Astrocyte (in vitro differentiated cells and primary cell): ENCODE measurements at regions not wholly inside any gene's neighbourhood (a gene's known extent, or its start where the extent isn't known, plus 50 kb on each side); places are given as distances from the start of the nearest gene placed in this dataset.

Experiments
- DNase-seq: peaks from one replicate; pipeline ENCODE4 v3.0.0-alpha.2; 2010; ENCODE audit warnings: low read depth
- FAIRE-seq: peaks from 2 replicates; lab custom pipeline; 2011; peaks lifted over from hg19 to GRCh38; lab: Jason Lieb, UNC
- H2AFZ ChIP-seq: 2 replicates; pipeline ENCODE4 v1.6.0; 2012; ENCODE audit warnings: low read depth, low read length, inconsistent platforms
- H3K27ac ChIP-seq: 2 replicates; pipeline ENCODE4 v1.5.1; 2011; ENCODE audit warnings: low read depth, low read length, inconsistent platforms
- H3K27me3 ChIP-seq: 2 replicates; pipeline ENCODE4 v1.6.0; 2011; ENCODE audit warnings: low read length, inconsistent platforms; ENCODE audit not compliant: insufficient read depth
- H3K36me3 ChIP-seq: 2 replicates; pipeline ENCODE4 v1.5.1; 2011; ENCODE audit warnings: low read length, inconsistent platforms; ENCODE audit not compliant: insufficient read depth
- H3K4me1 ChIP-seq: 2 replicates; pipeline ENCODE4 v1.5.1; 2011; ENCODE audit warnings: low read length, inconsistent platforms; ENCODE audit not compliant: insufficient read depth
- H3K4me2 ChIP-seq: 2 replicates; pipeline ENCODE4 v1.6.0; 2012; ENCODE audit warnings: low read length, inconsistent platforms
- H3K4me3 ChIP-seq: 2 replicates; pipeline ENCODE4 v1.5.1; 2011; ENCODE audit warnings: low read depth, mild to moderate bottlenecking, low read length, inconsistent platforms; ENCODE audit not compliant: insufficient read depth
- H3K79me2 ChIP-seq: 2 replicates; pipeline ENCODE4 v1.6.0; 2012; ENCODE audit warnings: mild to moderate bottlenecking, low read length, inconsistent platforms; ENCODE audit not compliant: insufficient read depth
- H3K9ac ChIP-seq: 2 replicates; pipeline ENCODE4 v1.6.0; 2012; ENCODE audit warnings: mild to moderate bottlenecking, low read length, inconsistent platforms
- H3K9me3 ChIP-seq: 2 replicates; pipeline ENCODE4 v1.5.1; 2012; ENCODE audit warnings: low read depth, mild to moderate bottlenecking, low read length, inconsistent platforms; ENCODE audit not compliant: insufficient read depth
- H4K20me1 ChIP-seq: 2 replicates; pipeline ENCODE4 v1.6.0; 2012; ENCODE audit warnings: low read length, inconsistent platforms; ENCODE audit not compliant: insufficient read depth
- H3K27ac Mint-ChIP-seq: one replicate; pipeline ENCODE4 v1.8.0; 2021; ENCODE audit warnings: mild to moderate bottlenecking, mixed read lengths; ENCODE audit not compliant: unreplicated experiment
- H3K27me3 Mint-ChIP-seq: one replicate; pipeline ENCODE4 v1.8.0; 2021; ENCODE audit warnings: low read depth, mixed read lengths; ENCODE audit not compliant: unreplicated experiment
- H3K36me3 Mint-ChIP-seq: one replicate; pipeline ENCODE4 v1.8.0; 2021; ENCODE audit warnings: low read depth, mixed read lengths; ENCODE audit not compliant: unreplicated experiment
- H3K4me1 Mint-ChIP-seq: one replicate; pipeline ENCODE4 v1.8.0; 2021; ENCODE audit warnings: low read depth, mixed read lengths; ENCODE audit not compliant: unreplicated experiment
- H3K4me3 Mint-ChIP-seq: one replicate; pipeline ENCODE4 v1.8.0; 2021; ENCODE audit warnings: mild to moderate bottlenecking, moderate library complexity, mixed read lengths; ENCODE audit not compliant: unreplicated experiment
- H3K9me3 Mint-ChIP-seq: one replicate; pipeline ENCODE4 v1.8.0; 2021; ENCODE audit warnings: mild to moderate bottlenecking, mixed read lengths; ENCODE audit not compliant: unreplicated experiment
- CTCF ChIP-seq: IDR thresholded peaks from 2 replicates; pipeline ENCODE4 v1.5.1; 2011; ENCODE audit warnings: low read depth, mild to moderate bottlenecking, inconsistent platforms, low read length, moderate library complexity; ENCODE audit not compliant: insufficient read depth
- EZH2 ChIP-seq: IDR thresholded peaks from 2 replicates; pipeline ENCODE4 v1.6.1; 2012; ENCODE audit warnings: mild to moderate bottlenecking, low read length, inconsistent platforms; ENCODE audit not compliant: insufficient read depth

- FAIRE-seq (no peak), DNase-seq (no peak)
- H3K27me3 Mint-ChIP-seq, result peaks cover 9% of the 10 kb centered on the region
- no peaks in the 10 kb centered on the region for H3K79me2 ChIP-seq
- H4K20me1 ChIP-seq, result no peaks in the 10 kb centered on the region
- peaks cover 13% of the 10 kb centered on the region for H3K27me3 ChIP-seq
- TF ChIP-seq EZH2 (no peak), CTCF (no peak)
- H3K9ac ChIP-seq, result no peak overlapping the region
- no peak overlapping the region for H3K4me3 Mint-ChIP-seq
- no peaks in the 10 kb centered on the region for H3K36me3 Mint-ChIP-seq
- no peak overlapping the region for H3K4me3 ChIP-seq
- peaks cover 19% of the 10 kb centered on the region for H3K4me1 ChIP-seq
- no peaks in the 10 kb centered on the region for H3K9me3 ChIP-seq
- H3K27ac Mint-ChIP-seq, result no peak overlapping the region
- H3K9me3 Mint-ChIP-seq, result no peaks in the 10 kb centered on the region
- no peak overlapping the region for H3K27ac ChIP-seq
- no peak overlapping the region for H2AFZ ChIP-seq
- H3K4me1 Mint-ChIP-seq, result peaks cover 27% of the 10 kb centered on the region
- no peaks in the 10 kb centered on the region for H3K36me3 ChIP-seq
- no peak overlapping the region for H3K4me2 ChIP-seq
Observed at GRCh38 chr9:38138276-38138675, 69.2 kb upstream of the SHB start.

- Histone ChIP-seq H4K20me1 (no peaks in the 10 kb centered on the region), H3K79me2 (no peaks in the 10 kb centered on the region), H3K9me3 (no peaks in the 10 kb centered on the region), H3K4me1 (peaks cover 13% of the 10 kb centered on the region), H3K4me2 (no peak overlapping the region), H3K4me3 (no peak overlapping the region), H3K9ac (no peak overlapping the region), H3K27ac (no peak overlapping the region), H2AFZ (no peak overlapping the region), H3K27me3 (peaks cover 19% of the 10 kb centered on the region), H3K36me3 (no peaks in the 10 kb centered on the region)
- Mint-ChIP-seq H3K27me3 (peaks cover 14% of the 10 kb centered on the region), H3K4me3 (no peak overlapping the region), H3K9me3 (no peaks in the 10 kb centered on the region), H3K27ac (no peak overlapping the region), H3K4me1 (peaks cover 21% of the 10 kb centered on the region), H3K36me3 (no peaks in the 10 kb centered on the region)
- FAIRE-seq (no peak), DNase-seq (no peak)
- no peak for TF ChIP-seq CTCF
- TF ChIP-seq EZH2, result no peak
Observed at GRCh38 chr9:38137342-38137741, 68.3 kb upstream of the SHB start.

- peaks cover 19% of the 10 kb centered on the region for H3K27me3 ChIP-seq
- no peak overlapping the region for H2AFZ ChIP-seq
- no peaks in the 10 kb centered on the region for H3K9me3 Mint-ChIP-seq
- TF ChIP-seq CTCF (no peak), EZH2 (no peak)
- no peaks in the 10 kb centered on the region for H3K36me3 ChIP-seq
- H3K4me1 Mint-ChIP-seq, result peaks cover 12% of the 10 kb centered on the region
- DNase-seq, result no peak
- H3K27ac Mint-ChIP-seq, result no peak overlapping the region
- H3K4me1 ChIP-seq, result peaks cover 4% of the 10 kb centered on the region
- H3K4me3 Mint-ChIP-seq, result no peak overlapping the region
- no peak overlapping the region for H3K4me3 ChIP-seq
- FAIRE-seq, result no peak
- no peaks in the 10 kb centered on the region for H3K79me2 ChIP-seq
- H3K4me2 ChIP-seq, result no peak overlapping the region
- no peak overlapping the region for H3K9ac ChIP-seq
- no peaks in the 10 kb centered on the region for H3K9me3 ChIP-seq
- H3K27ac ChIP-seq, result no peak overlapping the region
- no peaks in the 10 kb centered on the region for H4K20me1 ChIP-seq
- peaks cover 21% of the 10 kb centered on the region for H3K27me3 Mint-ChIP-seq
- H3K36me3 Mint-ChIP-seq, result no peaks in the 10 kb centered on the region
Observed at GRCh38 chr9:38136386-38136785, 67.4 kb upstream of the SHB start.
